Testis (tissue), 2 donors: ENCODE measurements at regions not wholly inside any gene's neighbourhood (a gene's known extent, or its start where the extent isn't known, plus 50 kb on each side); places are given as distances from the start of the nearest gene placed in this dataset.

Experiments
- CTCF ChIP-seq, 3 experiments: fragments of 450-650 bp in 2 of 3; fragments of 200-600 bp in 1 of 3; sonication (generic) in 1 of 3; IDR thresholded peaks; one replicate each; pipeline ENCODE4 v1.5.1; 2016 to 2019; ENCODE audit warnings: antibody characterized with exemption in 3 of 3, mild to moderate bottlenecking in 2 of 3, moderate library complexity in 1 of 3
- POLR2A ChIP-seq: fragments of 450-650 bp; IDR thresholded peaks from one replicate; pipeline ENCODE4 v1.6.1; 2017; ENCODE audit warnings: antibody characterized with exemption, mild to moderate bottlenecking, moderate library complexity

- TF ChIP-seq POLR2A, result no peak
- no peak for TF ChIP-seq CTCF (IDR thresholded peaks at IDR 0.05)
These were observed 63.1 kb upstream of the FREM3 start for GRCh38 chr4:143763587-143763986.
